ENCODE measurements at regions not wholly inside any gene's neighbourhood (a gene's known extent, or its start where the extent isn't known, plus 50 kb on each side); places are given as distances from the start of the nearest gene placed in this dataset.

DNA sequence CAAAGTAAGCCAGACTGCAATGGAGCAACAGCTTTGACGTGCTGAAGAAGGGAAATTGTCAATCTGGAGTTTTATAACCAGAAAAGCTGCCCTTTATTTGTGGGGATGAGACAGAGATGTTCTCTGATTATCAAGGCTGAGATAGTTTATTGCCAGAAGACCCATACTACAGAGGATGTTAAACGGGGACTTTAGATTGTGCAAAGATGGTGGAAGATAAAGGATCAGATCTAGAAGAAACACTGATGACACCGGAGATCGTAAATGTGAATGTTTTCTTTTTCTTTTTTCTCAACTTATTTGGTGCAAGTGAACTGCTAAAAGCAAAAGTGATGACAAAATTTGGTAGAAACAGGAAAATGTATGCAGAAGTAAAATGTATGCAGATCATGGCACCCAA, 178.3 kb upstream of the PLEKHG7 start:
- Mint-ChIP-seq H3K4me1 (no peaks in the 10 kb centered on the region), H3K27me3 (ENCODE audit: insufficient read depth, low read depth, poor library complexity) (no peaks in the 10 kb centered on the region), H3K36me3 (ENCODE audit: low read depth) (no peaks in the 10 kb centered on the region), H3K27ac (no peak overlapping the region), H3K9me3 (peaks cover 3% of the 10 kb centered on the region; the same call in 1 of the 3 replicates), H3K4me3 (no peak overlapping the region)
- H3F3A ChIP-seq (replicated peaks; ENCODE audit: low read depth) = no peaks in the 10 kb centered on the region
- no peak overlapping the region for H2AFZ ChIP-seq
- DNase-seq (ENCODE audit: low spot score) (no peak), ATAC-seq (no peak)
- no peak overlapping the region for H3K27ac ChIP-seq (ENCODE audit: low read depth)
- no peaks in the 10 kb centered on the region for H3K36me3 ChIP-seq (ENCODE audit: insufficient read depth)
- no peaks in the 10 kb centered on the region for H3K79me2 ChIP-seq (replicated peaks; ENCODE audit: insufficient read depth)
- TF ChIP-seq REST (IDR thresholded peaks at IDR 0.05; ENCODE audit: unreplicated experiment) (no peak), ZNF114 (CRISPR knock-in tag; IDR thresholded peaks at IDR 0.05) (no peak), NANOG (IDR thresholded peaks at IDR 0.05; ENCODE audit: borderline replicate concordance) (no peak), ZNF331 (CRISPR knock-in tag; IDR thresholded peaks at IDR 0.05; ENCODE audit: low read depth) (no peak)
- TF ChIP-seq, protein P1, sequence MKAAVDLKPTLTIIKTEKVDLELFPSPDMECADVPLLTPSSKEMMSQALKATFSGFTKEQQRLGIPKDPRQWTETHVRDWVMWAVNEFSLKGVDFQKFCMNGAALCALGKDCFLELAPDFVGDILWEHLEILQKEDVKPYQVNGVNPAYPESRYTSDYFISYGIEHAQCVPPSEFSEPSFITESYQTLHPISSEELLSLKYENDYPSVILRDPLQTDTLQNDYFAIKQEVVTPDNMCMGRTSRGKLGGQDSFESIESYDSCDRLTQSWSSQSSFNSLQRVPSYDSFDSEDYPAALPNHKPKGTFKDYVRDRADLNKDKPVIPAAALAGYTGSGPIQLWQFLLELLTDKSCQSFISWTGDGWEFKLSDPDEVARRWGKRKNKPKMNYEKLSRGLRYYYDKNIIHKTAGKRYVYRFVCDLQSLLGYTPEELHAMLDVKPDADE (IDR thresholded peaks at IDR 0.05) = no peak
- TF ChIP-seq, protein P2, sequence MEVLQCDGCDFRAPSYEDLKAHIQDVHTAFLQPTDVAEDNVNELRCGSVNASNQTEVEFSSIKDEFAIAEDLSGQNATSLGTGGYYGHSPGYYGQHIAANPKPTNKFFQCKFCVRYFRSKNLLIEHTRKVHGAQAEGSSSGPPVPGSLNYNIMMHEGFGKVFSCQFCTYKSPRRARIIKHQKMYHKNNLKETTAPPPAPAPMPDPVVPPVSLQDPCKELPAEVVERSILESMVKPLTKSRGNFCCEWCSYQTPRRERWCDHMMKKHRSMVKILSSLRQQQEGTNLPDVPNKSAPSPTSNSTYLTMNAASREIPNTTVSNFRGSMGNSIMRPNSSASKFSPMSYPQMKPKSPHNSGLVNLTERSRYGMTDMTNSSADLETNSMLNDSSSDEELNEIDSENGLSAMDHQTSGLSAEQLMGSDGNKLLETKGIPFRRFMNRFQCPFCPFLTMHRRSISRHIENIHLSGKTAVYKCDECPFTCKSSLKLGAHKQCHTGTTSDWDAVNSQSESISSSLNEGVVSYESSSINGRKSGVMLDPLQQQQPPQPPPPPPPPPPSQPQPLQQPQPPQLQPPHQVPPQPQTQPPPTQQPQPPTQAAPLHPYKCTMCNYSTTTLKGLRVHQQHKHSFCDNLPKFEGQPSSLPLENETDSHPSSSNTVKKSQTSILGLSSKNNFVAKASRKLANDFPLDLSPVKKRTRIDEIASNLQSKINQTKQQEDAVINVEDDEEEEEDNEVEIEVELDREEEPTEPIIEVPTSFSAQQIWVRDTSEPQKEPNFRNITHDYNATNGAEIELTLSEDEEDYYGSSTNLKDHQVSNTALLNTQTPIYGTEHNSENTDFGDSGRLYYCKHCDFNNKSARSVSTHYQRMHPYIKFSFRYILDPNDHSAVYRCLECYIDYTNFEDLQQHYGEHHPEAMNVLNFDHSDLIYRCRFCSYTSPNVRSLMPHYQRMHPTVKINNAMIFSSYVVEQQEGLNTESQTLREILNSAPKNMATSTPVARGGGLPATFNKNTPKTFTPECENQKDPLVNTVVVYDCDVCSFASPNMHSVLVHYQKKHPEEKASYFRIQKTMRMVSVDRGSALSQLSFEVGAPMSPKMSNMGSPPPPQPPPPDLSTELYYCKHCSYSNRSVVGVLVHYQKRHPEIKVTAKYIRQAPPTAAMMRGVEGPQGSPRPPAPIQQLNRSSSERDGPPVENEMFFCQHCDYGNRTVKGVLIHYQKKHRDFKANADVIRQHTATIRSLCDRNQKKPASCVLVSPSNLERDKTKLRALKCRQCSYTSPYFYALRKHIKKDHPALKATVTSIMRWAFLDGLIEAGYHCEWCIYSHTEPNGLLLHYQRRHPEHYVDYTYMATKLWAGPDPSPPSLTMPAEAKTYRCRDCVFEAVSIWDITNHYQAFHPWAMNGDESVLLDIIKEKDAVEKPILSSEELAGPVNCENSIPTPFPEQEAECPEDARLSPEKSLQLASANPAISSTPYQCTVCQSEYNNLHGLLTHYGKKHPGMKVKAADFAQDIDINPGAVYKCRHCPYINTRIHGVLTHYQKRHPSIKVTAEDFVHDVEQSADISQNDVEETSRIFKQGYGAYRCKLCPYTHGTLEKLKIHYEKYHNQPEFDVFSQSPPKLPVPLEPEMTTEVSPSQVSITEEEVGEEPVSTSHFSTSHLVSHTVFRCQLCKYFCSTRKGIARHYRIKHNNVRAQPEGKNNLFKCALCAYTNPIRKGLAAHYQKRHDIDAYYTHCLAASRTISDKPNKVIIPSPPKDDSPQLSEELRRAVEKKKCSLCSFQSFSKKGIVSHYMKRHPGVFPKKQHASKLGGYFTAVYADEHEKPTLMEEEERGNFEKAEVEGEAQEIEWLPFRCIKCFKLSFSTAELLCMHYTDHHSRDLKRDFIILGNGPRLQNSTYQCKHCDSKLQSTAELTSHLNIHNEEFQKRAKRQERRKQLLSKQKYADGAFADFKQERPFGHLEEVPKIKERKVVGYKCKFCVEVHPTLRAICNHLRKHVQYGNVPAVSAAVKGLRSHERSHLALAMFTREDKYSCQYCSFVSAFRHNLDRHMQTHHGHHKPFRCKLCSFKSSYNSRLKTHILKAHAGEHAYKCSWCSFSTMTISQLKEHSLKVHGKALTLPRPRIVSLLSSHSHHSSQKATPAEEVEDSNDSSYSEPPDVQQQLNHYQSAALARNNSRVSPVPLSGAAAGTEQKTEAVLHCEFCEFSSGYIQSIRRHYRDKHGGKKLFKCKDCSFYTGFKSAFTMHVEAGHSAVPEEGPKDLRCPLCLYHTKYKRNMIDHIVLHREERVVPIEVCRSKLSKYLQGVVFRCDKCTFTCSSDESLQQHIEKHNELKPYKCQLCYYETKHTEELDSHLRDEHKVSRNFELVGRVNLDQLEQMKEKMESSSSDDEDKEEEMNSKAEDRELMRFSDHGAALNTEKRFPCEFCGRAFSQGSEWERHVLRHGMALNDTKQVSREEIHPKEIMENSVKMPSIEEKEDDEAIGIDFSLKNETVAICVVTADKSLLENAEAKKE (CRISPR knock-in tag; IDR thresholded peaks at IDR 0.05) = no peak
- TF ChIP-seq, protein P3, sequence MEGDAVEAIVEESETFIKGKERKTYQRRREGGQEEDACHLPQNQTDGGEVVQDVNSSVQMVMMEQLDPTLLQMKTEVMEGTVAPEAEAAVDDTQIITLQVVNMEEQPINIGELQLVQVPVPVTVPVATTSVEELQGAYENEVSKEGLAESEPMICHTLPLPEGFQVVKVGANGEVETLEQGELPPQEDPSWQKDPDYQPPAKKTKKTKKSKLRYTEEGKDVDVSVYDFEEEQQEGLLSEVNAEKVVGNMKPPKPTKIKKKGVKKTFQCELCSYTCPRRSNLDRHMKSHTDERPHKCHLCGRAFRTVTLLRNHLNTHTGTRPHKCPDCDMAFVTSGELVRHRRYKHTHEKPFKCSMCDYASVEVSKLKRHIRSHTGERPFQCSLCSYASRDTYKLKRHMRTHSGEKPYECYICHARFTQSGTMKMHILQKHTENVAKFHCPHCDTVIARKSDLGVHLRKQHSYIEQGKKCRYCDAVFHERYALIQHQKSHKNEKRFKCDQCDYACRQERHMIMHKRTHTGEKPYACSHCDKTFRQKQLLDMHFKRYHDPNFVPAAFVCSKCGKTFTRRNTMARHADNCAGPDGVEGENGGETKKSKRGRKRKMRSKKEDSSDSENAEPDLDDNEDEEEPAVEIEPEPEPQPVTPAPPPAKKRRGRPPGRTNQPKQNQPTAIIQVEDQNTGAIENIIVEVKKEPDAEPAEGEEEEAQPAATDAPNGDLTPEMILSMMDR (conservative IDR thresholded peaks at IDR 0.05; ENCODE audit: low read depth in 2 of 2) = no peak
- H3K9me2 ChIP-seq (ENCODE audit: insufficient read depth) = no peaks in the 10 kb centered on the region
- H3K4me3 ChIP-seq = no peak overlapping the region
- no peaks in the 10 kb centered on the region for H4K20me1 ChIP-seq (replicated peaks; ENCODE audit: insufficient read depth)
- no peaks in the 10 kb centered on the region for H3K27me3 ChIP-seq (ENCODE audit: insufficient read depth)
- no peak overlapping the region for H3K4me2 ChIP-seq
- no peaks in the 10 kb centered on the region for H3K4me1 ChIP-seq (ENCODE audit: insufficient read depth)

Data from GM23338 (cell line).